ENCODE measurements at regions not wholly inside any gene's neighbourhood (a gene's known extent, or its start where the extent isn't known, plus 50 kb on each side); places are given as distances from the start of the nearest gene placed in this dataset.
"Not testable (repeated sequence)": the region's sequence is repeated elsewhere in the genome, so short reads cannot be mapped to it uniquely, and the experiment has no call there.

DNA sequence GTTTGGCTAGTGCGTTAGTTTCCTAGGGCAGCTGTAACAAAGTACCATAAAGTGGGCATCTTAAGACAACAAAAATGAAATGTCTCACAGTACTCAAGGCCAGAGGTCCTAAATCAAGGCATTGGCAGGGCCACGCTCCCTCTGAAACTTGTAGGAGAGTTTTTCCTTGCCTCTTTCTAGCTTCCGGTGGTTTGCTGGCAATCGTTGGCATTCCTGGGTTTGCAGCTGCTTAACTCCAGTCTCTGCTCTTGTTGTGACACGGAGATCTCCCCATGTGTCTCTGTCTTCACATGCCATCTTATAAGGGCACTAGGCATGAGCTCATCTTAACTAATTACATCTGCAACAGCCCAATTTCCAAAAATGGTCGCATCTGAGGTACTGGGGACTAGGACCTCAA, 362.0 kb upstream of the BOD1L1 start:
- DNase-seq, result no peak

DNA sequence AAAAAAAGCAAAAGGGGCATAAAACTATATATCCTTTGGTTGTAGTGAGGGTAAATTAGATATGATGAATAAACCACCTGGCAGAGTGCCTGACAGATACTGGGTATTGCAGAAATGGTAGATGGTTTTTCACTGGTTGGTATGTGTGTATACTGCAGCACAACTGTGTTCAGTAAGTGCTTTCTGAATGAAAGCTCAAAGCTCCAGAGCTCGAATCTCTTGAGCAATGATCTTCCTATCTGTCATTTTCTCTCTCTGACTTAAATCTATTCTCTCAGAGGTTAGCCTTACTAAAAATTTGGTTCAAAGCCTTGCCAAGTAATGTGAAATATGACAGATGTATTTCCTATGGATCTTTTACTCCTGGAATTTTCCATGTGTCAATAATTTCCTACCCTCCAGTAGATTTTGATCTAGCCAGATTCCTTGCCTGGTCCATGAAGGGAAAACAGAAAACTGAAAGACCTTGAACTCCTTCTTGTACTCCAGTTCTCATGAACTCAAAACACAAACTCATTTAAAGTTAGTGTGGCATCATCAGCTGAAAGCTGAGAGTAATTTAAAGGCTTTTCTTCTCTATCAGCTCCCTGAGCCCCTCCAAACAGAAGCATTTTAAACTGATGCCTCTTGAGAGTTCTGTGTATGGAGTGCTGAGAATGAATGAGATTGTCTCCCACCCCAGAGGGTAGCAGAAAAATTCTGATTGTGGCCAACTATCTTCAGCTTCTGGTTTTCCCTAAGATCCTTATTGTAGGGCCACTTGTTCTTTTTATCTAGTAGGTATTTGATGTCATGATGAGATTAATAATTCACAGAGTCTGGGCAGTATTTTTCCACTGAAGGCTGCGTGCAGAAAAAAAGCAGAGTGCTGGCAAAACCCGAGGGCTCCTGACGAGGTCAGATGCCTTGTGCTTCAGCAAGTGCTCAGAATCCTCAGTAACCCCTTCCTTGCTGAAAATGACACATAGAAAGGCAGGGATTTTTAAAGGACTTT, 363.4 kb upstream of the BOD1L1 start:
- no peak for DNase-seq

DNA sequence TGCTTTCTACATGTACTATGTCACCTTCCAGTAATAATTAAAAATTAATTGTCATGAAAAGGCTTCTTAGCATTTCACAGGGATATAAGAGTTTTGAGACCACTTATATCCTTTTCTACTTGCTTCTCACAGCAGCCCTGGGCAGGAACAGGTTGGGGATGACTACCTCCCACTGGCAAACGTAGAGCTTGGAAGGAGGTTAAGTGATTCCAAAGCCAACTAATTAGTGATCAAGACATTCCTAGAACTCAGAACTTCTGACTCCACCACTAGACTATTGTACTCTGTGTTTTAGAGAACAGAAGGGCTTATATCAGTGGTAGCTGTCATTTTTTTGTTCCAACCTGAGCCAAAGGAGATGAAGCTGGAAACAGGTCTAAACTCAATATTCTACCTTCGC, 364.5 kb upstream of the BOD1L1 start:
- DNase-seq, result no peak

DNA sequence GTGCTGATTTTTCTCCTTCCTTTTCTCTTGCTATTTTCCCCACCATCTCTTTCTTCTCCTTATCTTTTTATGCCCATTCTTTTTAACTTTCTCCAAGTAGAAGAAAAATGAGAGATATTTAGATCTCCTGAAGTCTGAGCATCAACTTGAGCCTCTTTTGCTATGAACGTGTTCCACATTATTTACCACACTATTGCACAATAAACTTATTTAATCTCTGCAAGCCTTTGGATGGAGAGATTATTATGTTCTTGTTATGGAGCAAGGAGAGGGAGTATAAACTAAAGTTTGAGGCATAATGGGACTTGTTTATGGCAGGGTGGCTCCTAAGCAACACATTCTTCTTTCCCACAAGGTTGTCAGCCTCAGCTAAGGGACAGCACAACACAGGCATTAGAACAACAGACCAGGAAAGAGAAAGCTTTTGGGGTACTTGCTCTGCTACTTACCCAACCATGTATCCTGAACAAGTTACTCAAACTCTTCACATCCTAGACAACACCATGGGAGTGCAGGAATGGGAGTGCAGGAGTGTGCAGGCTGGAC, 365.5 kb upstream of the BOD1L1 start:
- DNase-seq, result no peak

DNA sequence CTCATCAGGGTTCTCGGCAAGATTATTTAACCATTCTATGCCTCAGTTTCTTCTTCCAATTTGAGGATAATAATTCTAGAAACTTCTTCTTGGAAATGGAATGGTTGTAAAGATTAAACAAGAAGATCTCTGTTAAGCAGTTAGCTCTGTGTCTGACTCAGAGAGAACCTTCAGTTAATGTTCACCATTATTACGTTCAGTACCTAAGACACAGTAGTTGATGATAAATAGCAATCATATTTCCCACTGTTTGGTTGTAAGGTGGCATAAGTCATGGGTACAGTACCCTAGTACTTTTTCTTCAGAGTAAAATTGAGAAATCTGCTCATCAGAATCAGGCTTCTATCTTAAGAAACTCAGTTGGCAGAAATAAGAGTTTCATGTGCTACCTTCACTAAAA, 366.5 kb upstream of the BOD1L1 start:
- no peak for DNase-seq

DNA sequence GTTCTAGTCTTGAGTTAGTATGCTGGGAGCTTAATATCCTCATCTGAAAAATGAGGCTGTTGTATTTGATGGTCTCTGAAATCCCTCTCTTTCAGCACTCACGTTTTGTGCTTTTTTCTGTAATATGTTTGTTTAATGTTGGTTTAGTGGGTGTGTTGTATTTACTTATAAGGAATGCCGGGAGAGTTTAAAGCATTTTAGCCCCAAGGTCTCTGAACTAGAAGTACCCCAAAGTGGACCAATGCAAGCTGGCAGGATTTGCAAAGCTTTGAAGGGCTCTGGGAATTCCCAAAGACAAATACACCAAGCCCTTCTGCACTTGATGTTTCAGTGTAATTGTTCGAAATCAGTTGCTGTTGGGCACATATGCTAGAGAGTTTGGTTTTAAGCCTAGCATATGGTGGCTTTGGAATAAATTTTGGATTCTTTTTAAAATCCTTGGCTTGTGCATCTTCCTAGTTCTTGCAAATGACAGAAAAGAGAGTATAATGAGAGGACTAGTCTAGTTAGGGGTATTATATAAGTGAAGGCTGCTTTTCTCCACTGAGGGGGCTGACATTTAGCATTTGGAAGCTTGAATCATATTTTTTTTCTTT, 371.4 kb upstream of the BOD1L1 start:
- DNase-seq, result no peak

DNA sequence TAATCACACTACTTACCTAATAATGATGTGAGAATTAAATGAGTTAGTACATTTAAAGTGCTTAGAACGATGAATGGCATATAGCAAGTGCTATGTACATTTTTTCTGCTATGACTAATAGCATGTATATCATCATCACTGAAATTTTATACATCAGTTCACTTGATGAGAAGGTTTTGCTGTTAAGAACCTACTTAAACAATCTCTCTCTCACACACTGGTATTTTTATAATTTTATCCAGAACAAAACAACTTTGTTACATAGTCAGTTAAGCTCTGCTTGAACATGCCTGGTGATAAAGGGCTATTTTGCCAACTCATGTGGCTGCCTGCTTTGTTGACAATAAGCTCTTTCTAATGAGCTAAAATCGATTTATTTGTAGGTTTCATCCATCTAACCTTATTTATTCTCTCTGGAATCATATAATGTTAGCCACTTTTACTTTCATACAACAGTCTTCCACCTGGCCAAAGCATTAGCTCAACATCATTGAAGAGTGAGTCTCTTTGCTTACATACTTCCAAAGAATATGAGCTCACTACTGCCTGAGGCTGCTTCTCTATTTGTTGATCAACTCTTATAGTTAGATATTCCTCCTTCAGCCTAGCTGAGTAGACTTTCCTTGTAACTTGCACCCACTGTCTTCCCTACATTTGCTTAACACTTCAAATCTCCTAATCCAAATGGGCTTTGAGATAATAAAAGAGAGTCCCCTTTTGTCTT, 372.7 kb upstream of the BOD1L1 start:
- no peak for DNase-seq

DNA sequence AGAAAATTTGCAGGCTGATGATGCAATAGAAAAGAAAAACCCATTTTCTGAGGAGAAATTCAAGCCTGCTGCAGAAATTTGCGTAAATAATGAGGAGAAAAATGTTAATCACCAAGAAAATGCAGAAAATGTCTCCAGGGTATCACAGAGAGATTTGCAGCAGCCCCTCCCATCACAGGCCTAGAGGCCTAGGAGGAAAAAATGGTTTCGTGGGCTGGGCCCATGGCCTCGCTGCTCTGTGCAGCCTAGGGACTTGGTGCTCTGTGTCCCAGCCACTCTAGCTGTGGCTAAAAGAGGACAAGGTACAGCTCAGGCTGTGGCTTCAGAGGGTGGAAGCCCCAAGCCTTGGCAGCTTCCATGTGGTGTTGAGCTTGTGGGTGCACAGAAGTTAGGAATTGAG, 374.8 kb upstream of the BOD1L1 start:
- not testable (repeated sequence) for DNase-seq

DNA sequence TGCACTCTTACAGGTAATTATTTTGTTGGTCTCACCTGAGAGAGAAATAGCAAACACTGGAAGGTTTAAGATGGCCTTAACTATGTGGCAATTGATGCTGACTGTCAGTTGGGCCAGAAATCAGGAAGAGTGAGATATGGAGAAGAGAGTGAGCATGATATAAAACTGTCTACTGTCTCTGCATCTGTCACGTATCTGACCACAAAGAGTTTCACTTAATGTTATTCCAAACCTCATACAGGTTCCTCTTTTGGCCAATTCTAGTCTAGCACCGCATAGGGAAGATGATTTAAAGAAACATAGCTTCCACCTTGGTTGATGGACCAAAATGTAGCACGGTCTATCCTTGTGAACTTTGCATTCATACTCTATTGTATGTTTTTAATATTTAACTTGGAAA, 381.0 kb upstream of the BOD1L1 start:
- DNase-seq, result no peak

DNA sequence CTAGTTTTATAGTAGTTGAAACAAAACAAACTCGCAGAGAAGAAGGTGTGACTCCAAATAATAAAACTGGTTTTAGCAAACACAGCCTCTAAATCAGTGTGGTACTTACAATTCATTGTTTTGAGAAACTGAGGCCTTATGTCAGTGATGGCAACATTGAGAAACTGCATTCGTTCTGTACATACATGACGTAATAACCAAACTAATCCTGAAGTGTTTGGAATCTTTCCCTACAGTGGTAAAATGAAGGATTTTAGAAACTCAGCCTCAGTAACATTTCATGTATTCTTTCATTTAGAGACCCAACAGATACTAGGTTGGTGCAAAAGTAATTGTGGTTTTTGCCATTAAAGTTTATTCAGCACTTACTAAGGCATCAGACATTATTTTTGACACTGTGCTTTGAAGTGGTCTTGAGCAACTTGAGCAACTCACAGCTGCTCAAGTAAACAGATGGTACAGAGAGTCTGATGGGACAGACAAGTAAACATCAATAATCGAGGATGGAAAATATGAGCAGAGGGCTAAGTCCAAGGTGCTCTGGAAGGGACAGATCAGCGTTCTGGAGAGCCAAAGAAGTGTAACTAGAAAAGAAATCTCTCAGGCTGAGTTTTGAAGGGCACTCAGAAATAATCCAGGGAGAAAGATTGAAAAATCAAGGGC, 390.8 kb upstream of the BOD1L1 start:
- no peak for DNase-seq

DNA sequence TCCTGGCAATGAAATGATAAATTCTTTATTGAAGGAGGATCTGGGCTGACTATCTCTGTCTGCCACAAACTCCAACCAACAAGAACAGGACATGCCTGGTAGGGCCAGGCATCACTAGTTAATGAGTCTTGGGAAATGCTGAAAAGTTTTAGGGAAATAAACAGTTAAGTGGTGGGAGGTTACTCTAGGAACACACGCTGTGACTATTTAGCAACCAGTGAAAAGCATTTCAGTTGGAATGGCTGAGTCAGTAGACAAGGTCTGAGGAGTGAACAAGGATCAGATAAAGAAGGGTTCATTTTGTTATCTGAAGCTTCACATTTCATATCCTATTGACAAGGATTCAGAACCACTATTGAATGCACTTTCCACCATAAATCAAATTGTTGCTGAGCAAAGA, 394.9 kb upstream of the BOD1L1 start:
- no peak for DNase-seq

DNA sequence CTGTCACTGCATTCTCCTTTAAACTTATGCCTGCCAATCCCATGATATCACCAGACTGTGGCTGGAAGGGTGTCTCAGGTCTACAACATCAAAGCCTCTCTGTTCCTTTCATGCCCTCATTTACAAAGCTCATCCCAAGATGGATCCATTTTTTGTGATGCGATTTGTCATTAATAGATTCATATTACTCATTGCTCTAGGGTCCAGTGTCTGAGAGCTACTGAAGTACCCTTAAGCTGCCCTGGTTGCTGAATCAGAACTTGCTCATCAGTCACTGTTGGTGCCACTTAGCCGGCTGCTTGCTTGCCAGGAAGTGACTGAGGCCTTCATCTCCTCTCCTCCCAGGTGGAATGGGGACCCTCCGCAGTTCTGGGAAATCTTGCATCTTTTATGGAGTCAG, 395.5 kb upstream of the BOD1L1 start:
- no peak for DNase-seq

DNA sequence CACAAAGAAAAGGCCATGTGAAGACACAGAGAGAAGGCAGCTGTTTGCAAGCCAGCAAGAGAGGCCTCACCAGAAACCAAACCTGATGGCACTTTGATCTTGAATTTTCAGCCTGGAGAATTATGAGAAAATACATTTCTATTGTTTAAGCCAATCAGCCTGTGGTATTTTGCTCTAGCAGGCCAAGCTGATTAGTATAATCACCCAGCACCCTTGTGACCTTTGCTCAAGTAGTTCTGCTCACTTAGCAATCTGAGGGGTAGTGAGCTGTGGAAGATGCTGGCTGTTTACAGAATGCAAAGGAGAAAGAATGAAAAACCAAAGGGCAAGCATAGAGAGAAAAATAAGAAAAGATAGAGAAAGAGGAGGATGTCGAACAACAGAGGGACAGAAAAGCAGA, 396.4 kb upstream of the BOD1L1 start:
- DNase-seq, result no peak

DNA sequence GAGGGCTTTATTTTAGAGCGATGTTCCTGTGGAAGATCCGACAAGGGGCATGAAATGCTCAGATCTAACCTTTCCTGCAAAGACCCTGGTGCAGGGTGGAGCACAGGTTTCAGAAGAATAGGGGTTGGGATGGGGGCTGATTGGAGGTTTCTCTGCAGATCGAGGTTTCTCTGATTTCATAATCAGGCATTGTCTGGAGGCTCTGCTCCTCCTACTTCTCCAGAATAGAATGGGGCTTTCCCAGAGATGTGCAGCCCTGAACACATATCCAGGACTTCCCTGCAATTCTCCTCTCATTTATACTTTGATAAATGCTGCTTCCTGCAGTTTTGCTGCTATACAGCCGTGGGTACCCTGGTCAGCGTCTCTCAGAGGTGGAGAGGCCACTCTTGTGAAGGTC, 397.6 kb upstream of the BOD1L1 start:
- DNase-seq, result no peak

DNA sequence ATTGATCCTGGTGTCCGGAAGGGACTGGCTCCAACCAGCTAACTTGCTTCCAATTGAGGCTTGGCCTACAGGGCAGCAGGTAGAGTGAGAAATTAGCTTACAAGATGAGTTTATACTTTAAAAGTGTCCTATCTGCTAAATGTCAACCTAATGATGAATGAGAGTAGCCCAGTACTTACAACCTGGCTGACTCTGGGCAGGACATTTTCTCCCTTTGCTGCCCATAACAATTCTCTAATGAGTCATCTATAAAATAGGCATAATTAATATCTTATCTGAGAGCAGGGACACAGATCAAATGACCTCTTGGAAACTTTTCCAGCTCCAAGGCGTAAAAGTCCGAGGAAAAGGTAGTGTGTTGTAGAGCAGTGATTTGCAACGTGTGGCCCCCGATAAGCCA, 398.4 kb upstream of the BOD1L1 start:
- DNase-seq, result no peak

DNA sequence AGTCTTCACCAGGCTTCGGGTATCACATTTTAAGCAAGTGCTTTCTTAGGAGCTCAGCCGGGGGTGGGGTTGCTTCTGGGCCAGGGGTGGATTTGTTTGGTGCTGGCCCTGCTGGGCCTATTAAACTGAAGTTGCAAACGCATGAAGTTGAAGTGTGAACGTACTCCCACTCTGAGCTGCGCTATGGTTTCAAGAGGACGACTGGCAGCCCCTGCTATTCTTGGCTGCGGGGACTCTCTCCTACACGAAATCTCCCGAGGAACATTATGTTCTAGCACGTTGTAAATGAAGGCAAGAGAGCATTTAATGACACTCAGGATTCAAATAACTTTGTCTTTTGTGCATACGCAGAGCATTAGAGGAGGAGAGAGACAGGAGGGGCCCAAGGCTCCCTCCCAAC, 401.3 kb upstream of the BOD1L1 start:
- no peak for DNase-seq

DNA sequence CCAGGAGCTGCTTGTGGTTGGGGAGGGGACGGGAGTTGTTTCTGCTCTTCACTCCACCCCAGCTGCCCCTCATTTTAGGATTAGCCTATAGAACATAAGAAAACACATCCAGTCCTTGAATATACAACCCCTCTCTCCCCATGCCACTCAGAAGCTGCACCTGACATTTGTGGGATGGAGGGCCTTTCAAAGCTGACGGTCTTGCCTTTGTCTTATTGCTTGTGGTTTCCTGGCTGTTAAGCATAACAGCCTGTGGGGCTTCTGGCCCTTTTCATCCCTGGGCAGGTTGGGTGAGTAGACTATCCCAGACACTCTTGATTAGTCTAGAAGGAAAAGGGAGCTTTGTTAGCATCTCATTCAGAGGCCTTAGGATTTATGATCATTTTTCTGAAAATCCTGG, 407.6 kb upstream of the BOD1L1 start:
- no peak for DNase-seq

DNA sequence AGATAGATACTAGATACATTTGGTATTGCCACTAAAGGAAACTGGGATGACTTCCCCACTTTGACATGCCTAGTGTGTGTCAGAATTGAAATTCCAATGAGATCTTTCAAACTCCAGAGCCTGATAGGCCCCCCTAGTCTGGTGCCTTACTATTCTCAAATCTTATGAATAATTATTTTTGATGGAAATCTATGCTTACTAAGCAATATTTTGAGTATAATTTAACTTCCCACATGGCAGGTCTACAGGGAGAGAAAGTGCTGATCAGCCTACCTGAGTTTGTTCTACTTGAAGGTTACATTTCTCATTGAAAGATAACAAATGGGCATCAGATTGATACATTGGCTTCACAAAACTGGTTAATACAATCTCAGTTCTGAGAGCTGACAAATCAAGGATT, 415.7 kb upstream of the BOD1L1 start:
- DNase-seq, result no peak

DNA sequence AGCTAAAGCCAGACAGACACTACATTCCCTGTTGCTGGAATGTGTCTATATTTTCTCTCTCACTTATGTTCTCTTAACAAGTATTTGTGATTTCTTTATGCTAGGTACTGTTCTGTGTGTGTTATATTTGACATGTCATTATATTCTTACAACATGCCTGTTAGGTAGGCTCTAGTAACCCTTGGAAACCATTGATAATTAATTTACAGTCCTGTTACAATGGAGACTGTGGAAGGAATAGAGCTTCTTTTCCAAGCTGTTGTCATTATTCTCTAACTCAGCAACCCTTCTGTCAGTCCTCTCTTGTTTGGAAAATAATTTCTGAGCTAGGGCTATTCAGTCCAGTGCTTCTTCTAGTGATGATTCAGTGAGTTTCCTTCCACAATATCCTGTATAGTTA, 419.1 kb upstream of the BOD1L1 start:
- no peak for DNase-seq

DNA sequence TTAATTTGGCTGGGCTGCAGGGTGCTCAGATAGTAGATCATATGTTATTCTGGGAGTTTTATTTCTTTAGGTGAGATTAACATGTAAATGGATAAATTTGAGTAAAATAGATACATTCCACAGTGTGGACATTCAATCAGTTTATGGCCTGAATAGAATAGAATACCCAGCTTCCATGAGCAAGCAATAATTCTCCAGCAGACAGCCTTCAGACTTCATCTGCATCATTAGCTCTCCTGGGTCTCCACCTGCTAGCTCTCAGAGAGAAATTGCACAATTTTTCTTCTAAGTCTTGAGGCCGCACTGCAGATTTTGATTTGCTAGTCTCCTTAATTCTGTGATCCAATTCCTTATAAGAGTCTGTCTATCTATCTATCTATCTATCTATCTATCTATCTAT, 420.3 kb upstream of the BOD1L1 start:
- DNase-seq, result no peak

DNA sequence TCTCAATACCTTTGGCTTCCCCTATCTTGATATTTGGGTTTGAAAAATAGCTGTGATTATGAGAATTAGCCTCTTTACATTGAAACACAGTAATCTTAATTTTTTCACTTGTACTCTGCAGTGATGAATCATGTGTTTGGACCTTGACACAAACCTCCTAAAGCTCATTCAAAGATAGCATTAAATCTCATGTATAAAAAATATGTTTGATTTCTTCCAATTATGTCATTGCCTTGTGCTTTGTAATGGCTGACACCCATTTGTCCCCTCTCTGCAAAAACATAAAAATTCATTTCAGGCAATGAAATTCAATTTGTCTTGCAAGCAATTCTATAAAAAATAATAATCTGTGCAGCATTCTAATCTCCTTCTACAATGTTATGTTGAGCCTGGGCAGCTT, 422.4 kb upstream of the BOD1L1 start:
- DNase-seq, result no peak

DNA sequence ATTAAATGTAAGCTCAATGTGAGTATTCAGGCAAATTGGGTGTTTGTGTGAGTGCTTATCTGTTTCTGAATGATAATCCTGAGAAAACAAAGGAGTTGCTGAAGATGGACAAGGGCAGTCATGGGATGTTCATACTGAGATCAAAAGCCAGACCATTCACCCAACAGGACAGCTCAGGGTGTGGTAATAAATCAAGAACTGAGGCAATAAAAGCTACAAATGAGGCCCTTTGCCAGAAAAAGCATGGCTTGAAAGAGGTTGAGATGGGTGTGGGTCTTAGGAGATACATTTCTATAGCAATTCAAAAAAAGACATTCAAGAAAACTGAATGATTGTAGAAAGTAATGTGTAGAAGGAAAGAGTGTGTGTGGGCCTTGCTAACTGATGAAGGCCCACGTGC, 425.8 kb upstream of the BOD1L1 start:
- no peak for DNase-seq

DNA sequence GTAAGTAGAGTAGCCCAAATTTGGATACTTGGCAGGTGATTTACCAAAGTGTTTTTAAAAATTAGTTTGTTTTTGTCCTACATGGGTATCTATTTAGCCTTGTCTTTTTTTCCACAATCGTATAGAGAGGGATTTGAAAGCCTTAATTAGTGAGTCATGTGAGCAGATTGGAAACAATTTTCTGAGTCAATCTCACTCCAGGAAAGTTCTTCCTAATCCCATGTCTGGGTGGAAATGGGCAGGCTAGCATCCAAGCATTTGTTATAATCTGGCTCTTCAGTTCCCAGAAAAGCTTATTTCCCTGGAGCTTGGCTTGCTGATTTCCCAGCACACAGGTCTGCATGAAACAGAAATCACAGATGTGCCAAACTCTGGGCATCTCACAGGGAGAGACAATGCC, 426.9 kb upstream of the BOD1L1 start:
- no peak for DNase-seq
